Inflammatory macrophage (primary cell): ENCODE measurements at regions not wholly inside any gene's neighbourhood (a gene's known extent, or its start where the extent isn't known, plus 50 kb on each side); places are given as distances from the start of the nearest gene placed in this dataset.
"Not testable (repeated sequence)": the region's sequence is repeated elsewhere in the genome, so short reads cannot be mapped to it uniquely, and the experiment has no call there.

Experiments
- DNase-seq, 2 donors: peaks; one replicate each; pipeline ENCODE4 v3.0.0-alpha.2; 2020 to 2022

- no peak for DNase-seq
Observed at GRCh38 chr10:8283166-8283905, 228.8 kb downstream of the GATA3 start.

DNA sequence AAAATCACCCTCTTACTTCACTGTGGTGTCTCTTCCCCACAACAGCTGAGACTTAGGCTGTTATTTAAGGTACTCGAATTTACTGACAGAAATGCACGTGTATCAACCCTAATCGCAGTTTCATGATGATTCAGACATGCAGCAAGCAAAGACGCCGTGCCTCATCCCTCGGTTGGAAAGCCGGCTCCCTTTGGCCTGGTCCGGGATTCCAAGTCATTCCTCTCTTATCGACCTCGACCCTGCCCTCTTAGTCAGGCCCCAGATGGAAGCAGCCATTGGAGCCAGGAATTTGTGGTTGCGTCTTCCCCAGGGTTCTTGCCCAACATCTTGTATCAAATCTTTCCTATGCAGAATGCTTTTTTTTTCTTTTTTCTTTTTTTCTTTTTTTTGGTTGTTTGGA, 229.5 kb downstream of the GATA3 start:
- DNase-seq, result no peak

- DNase-seq, result not testable (repeated sequence)
Observed at GRCh38 chr10:8285970-8286369, 231.5 kb downstream of the GATA3 start.

- no peak for DNase-seq
Observed at GRCh38 chr10:8288600-8288999, 234.1 kb downstream of the GATA3 start.

DNA sequence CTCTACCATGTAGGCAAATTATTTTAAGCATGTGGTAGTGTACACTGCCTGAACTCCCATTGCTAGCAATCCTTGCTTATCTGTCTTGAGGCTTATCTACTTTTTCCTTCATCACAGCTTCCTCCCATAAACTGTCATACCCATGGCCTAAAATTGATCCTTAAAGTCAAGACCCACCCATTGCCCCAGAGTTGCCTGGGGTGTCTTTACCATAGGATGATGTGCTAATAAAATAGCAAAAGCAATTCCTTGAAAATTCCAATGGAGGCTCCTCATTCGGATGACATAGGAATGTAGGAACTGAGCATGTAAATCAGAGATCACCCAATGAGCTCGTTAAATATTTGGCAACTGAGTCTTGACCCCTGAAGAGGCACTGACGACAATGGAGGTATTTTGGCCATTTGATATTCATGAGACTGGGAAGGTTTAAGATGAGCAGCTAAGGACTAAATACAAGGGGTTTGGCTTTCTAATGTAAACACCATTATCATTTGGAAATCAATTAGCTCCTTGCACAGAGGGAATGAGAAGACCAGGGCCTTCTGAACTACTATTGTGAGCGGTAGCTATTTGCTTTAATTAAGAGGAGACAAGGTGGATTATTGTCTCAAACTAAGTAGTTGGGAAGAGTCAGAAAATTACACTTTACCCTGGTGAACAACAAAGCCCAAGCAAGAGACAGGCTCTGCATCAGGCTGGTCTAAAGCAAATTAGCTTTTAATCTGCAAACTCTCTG, 234.9 kb downstream of the GATA3 start:
- no peak for DNase-seq

GRCh38 chr10:8294779-8295178, 240.3 kb downstream of the GATA3 start:
- DNase-seq, result no peak

GRCh38 chr10:8295311-8295710, 240.8 kb downstream of the GATA3 start:
- no peak for DNase-seq

- no peak for DNase-seq
Observed at GRCh38 chr10:8296090-8296733, 241.7 kb downstream of the GATA3 start.

GRCh38 chr10:8296734-8297101, 242.2 kb downstream of the GATA3 start:
- DNase-seq, result no peak

DNA sequence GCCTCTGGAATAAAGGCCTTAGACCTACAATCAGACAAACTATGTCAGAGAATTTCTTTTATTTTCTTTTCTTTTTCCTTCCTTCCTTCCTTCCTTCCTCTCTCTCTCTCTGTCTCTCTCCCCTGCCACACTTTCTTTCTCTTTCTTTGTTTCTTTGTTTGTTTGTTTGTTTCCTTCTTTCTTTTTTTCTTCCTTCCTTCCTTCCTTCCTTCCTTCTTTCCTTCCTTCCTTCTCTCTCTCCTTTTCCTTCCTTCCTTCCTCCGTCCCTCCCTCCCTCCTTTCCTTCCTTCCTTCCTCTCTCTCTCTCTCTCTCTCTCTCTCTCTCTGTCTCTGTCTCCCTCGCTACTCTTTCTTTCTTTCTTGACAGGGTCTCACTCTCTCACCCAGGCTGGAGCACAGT, 242.6 kb downstream of the GATA3 start:
- DNase-seq, result no peak

- DNase-seq, result no peak
Observed at GRCh38 chr10:8297959-8298358, 243.5 kb downstream of the GATA3 start.

DNA sequence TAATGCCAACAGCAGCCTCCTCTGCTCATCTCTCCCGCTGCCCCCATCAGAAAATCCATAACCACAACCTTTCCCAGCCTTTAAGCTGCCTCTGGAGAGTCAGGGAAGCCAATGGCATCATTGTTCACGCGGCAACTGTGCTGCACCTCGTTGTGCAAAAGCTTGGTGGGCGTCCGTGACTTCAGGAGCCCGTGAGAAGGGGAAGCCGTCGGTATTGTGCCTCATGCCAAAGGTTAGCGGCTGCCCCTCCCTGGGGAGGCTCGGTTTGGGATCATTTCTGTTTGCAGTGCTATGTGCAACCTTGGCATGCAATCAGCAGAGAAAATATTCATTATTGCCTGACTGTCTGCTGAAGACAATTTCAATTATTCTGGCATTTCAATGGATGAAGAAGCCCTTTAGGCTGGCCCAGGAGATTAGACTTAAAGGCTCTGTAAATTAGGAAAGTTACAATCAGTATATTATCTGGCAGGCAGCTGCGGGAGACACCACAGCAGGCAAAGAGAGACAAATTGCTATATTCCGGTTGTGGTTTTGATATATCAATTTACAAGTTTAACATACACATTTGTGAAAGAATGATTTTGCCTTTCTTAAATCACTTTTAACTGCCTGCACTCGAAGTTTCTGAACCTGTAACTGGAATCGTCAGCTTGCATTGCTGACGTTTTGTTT, 244.5 kb downstream of the GATA3 start:
- DNase-seq, result no peak

GRCh38 chr10:8300925-8301324, 246.4 kb downstream of the GATA3 start:
- no peak for DNase-seq

- no peak for DNase-seq
Observed at GRCh38 chr10:8301333-8301732, 246.8 kb downstream of the GATA3 start.

GRCh38 chr10:8301831-8302230, 247.3 kb downstream of the GATA3 start:
- no peak for DNase-seq

GRCh38 chr10:8302565-8302964, 248.1 kb downstream of the GATA3 start:
- no peak for DNase-seq

DNA sequence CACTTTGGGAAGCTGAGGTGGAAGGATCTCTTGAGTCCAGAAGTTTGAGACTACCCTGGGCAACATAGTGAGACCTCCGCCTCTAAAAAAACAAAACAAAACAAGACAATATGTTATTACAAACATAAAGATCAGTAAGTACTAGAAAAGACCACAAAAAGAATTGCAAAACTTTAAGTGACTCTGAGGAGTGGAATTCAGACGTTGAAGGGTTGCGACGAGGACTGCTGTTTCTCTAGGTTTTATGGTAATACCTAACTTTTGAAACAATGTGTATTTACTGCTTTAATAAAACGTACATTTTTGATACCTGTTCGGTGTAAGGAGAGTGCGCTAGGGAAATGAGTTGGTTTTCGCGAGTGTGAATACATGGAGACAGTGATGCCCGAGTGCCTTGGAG, 250.4 kb downstream of the GATA3 start:
- DNase-seq, result no peak

- no peak for DNase-seq
Observed at GRCh38 chr10:8305876-8306652, 251.6 kb downstream of the GATA3 start.

DNA sequence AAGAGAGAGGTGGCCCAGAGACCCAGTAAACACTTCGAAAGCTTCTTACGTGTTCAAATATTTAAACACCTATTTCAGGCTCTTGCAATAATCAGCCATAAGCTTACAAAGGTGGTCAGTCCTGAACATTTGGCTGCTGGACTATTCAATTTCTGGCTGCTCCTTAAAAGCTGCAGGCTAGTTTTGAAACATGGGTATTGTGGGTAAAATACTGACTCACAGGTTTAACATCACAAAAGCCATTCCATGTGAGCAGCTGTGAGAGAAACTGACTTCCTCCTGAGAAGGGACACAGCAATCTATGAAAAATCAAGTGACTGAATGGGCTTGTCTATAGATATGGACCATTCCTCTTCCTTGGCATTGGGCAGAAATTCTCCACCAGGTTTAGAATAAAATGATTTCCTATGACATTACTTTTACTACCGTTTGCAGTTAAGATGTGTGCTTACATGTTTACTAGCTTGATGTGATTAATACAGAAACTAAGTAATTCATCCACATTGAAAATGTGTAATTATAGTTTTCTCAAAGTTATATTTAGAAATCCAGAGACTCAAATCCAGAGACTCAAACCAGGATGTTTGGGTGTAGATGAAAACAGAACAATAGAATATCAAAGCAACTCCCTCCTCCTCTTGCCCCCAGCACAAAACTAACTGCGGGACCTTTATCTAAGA, 252.3 kb downstream of the GATA3 start:
- no peak for DNase-seq

DNA sequence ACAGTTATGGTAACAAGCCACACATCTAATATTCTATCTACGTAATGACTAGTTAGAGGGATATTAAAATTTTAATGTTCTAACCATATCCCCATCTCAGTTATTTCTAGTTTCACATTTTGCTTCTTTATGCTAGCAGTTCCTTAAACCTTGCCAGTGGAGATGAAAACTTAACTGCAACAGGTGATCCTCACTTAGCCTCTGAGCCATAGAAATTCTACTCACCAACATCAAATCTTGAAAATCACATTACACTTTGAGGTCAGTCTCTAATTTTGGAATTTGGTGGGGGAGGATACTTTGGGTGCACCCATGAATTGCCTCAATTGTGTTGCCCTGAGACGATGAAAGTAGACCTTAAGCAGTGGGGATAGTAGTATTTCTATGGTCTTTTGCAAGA, 256.4 kb downstream of the GATA3 start:
- no peak for DNase-seq

DNA sequence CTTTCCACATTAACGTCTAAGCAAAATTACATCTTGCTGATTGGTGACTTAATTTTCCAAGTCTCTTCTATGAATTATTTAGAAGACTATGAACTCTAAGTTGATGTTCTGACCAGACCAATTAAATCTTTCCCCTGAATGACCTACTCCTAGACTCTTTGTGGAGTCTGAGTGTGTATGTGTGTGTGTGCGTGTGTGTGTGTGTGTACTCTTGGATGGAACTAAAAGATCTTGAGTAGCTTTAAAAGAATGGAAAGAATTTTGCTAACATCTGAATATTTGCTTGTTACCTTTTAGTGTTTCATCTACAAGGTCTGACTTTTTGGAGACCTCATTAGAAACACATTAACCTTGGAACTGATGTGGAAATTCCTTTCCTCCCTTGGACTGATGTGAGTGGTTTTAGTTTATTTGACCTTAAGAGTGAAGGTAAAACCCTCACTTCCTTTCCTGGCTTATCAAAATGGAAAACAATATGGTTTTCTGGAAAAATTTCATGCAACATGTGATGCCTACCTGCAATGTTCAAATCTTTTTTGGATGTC, 257.1 kb downstream of the GATA3 start:
- no peak for DNase-seq

GRCh38 chr10:8312079-8312478, 257.6 kb downstream of the GATA3 start:
- no peak for DNase-seq
